Right renal pelvis (tissue), 4 donors: ENCODE measurements at regions not wholly inside any gene's neighbourhood (a gene's known extent, or its start where the extent isn't known, plus 50 kb on each side); places are given as distances from the start of the nearest gene placed in this dataset.
"Not testable (repeated sequence)": the region's sequence is repeated elsewhere in the genome, so short reads cannot be mapped to it uniquely, and the experiment has no call there.

Experiments
- DNase-seq, 4 donors: peaks; one replicate each; pipeline ENCODE4 v3.0.0-alpha.2; 2013; ENCODE audit warnings: low read depth in 4 of 4, low spot score in 3 of 4, missing footprints in 1 of 4

DNA sequence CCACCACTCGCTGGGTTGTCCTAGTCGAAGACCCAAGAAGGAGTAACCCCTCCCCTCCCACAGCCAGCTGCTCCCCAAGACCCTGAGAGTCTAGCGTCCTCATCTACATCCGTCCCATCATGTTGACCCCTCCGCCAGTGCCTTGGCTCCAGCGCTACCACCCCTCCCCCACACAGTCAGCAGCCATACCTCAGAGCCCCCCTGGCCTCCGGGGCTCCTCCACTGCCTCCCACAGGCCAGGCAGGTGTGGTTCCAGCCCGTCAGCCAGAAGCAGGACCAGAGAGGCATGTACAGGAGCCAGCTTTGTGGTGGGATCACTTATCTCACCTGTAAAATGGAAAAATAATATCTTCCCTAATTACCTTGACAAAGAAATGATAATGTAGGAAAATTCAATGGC is 51.5 kb upstream of the PHF21B start:
- no peak for DNase-seq

DNA sequence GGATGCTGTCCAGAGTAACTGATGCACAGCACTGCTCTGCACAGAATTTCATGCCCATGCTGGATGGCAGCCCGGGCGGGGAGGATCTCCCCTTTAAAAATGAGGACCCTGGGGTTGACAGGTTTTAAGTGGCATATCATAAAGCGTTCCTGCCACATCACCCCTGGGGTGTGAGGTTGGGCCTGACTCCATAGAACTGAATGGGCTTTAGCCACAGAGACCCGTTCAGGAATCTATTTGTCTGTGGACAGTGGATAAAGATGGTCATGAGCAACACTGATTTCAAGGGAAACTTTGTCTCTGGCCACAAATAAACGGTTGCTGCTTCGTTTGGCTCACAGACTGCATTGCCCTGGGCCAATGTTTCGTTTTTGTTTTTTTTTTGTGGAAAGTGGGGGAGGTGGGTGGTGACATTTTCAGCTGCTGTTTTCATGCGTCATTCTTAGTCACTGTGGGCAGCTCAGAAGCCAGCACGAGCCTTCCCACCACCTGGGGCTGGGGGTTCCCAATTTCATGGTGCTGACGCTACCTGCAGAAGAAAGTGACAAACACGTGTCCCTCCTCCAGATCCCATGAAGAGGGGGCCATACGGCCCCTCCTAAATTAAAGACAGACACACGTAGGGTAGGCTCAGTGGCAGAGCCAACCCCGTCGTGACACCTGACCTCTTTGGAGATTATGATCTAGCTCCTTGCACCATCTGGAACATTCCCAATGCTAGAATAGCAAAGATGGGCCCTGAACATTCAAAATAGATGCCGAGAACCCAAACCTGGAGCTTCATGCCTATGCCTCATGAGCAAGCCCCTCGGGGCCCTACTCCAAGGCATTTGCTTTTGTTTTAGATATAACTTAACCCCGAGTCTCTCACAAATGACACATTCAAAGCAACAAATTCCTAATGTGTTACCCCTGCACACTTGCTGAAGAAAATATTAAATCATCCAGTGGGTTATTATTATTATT is 54.8 kb upstream of the PHF21B start:
- no peak for DNase-seq

DNA sequence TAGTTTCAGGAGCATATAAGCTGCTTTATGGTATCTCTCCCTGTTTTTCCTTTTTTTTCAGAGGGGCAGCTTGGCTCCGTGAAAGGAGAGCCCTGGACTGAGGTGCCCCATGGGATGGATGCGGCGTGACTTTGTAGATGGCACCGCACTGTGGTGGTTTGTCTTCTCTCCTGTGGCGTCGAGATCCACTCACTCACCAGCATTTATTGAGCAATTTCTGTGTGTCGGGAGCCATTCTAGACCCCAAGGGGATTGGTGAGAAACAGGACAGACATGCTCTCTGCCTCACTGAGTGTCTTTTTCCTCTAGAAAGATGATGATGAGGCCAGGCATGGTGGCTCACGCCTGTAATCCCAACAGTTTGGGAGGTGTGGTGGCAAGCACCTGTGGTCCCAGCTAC is 55.9 kb upstream of the PHF21B start:
- DNase-seq: no peak

DNA sequence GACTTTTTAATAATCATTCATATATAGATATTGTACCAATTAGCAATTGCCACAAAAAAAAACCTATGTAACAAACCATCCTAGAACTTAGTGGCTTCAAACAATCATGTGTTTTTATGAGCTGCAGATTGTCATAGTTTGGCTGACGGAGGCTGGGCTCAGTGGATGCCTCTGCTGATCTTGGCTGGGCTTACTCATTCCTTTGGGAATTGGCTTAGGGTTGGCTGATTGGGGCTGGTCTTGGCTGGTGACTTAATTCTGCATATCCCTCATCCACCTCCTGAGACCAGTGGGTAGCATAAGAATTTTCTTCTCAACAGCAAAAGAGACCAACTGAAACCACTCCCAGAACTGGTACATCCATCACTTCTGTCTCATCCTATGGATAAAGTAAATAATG is 57.9 kb upstream of the PHF21B start:
- DNase-seq: no peak

DNA sequence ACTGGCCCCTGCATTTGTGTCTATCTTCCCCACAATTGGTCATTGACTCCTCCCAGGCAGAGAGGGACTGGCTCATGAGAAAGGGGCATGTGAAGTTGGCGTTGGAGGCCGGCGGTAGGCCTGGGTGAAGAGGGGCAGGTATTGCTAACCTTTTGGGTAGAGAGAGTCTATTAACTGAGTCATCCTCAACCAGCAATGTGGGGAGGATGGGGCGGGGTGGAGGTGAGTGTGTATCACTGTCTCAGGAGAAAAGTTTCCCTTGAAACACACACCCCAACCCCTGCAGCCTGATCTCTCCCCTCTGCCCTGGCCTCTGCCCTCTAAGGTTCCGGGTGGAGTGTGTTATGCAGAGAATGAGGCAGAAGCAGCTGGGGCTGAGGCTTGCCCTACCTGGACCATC is 60.1 kb upstream of the PHF21B start:
- no peak for DNase-seq

DNA sequence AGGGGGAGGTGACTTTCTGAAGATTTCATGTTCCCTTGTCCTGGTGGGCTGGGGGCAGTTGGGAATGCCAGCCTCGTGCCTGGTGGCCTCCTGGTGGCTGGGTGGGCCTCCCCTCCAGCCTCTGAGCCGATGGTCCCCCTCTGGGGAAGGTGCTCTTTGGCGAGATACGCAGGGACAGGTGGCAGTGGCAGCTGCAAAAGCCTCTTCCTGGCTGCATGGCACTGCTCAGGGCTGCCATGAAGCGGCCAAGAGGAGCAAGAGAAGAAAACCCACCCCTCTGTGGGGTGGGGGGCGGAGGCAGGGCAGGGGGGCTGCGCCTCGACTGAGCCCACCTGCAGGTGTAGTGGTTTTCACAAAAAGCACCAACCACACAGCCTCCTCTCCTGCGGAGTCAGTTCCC is 61.8 kb upstream of the PHF21B start:
- DNase-seq: no peak

DNA sequence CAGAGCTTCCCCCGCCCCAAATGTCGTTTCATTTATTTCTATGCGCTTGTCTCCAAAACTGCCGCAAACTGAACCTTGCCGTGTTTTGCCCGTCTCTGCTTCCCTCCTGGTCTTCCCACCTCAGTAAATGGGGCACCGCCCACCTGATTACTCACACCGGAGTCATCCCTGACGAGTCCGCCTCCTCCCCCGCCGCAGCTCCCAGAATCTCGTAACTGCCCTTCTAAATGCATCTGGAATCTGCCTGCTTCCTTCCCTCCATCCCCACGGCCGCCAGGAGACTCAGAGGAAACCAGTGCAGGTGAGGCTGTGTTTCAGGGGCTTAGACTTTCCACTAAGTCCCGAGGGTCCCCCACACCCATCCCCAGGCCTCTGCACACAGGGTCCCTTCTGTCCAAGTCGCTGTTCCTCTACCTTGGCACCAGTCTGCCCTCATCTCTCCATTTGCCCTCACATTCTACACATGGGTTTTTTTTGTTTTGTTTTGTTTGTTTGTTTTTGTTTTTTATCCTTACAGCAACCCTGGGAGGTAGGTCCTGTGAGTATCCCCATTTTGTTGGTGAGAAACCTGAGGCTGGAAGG is 62.6 kb upstream of the PHF21B start:
- DNase-seq: no peak

DNA sequence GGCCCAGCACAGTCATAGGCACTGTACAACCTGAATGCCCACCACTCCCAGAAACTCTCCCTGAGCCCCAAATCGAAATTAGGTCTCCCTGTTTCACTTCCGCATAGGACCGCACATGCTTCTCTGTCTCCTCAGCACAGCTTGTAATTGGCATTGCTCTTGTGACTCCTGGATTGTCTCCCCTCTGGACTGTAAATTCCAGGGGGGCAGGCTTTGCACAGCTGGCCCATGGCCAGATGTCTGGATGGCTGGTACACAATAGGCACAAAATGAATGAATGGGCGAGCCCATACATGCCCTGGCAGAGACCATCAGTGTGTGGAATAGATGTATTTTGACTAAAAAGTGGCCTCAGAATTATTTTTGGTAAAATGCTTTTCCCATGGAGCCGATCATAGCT is 63.3 kb upstream of the PHF21B start:
- DNase-seq: no peak

DNA sequence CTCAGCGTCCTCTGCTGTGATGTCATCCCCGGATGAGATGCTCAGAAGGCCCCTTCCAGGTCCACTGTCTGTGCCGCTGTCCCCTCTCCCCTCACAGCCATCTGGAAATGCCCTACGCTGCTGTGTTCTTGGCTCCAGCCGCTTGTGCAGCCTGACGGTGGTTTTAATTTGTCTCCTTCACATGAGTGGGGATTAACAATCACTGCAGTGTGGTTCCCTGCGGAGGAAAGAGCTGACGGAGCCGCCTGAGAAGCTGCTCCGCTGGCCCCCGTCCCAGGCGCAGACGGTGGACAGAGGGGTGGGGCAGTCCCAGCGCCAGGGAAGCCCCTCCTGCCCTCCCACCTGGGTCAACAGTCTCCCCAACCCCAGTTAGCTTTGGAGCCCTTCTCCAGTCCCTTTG is 67.5 kb upstream of the PHF21B start:
- no peak for DNase-seq

DNA sequence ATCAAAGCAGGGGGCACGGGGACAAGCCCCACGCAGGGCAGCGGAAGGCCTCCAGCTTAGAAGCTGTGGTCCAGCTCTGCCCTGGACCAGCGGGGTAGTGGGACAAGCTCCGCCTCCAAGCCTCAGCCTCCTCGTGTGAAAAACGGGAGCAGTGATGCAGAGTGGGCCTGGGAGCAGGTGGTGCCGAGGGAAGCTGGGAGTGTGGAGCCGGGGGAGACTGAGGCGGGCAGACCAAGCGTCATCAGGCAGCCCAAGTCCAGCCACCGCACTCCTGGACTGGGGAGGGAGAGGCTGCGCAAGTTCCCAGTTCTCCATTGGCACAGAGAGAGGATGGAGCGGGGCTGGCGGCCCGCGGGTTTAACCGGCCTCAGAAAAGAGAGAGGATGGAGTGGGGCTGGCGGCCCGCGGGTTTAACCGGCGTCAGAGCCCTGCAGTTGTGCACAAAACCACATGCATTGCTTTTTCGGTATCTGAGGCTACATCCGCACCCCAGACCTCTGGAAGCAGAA is 68.1 kb upstream of the PHF21B start:
- DNase-seq: no peak

DNA sequence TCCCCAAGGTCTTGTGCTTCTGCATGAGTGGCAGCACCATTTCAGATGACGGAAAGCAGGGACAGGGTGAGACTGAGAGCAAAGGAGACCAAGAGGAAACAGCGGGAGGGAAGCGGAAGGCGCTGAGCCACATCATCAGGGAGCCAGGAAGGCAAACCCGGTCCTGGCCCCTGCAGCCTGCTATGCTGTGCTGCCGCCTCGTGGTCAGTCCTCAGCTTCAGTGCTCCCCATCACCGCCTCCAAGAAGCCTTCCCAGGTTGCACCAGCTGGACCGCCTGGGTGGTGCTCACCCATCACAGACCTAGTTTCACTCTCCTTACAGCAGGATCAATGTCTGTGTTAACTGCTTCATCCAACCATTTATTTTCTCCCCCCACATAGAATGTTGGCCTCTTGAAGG is 73.0 kb upstream of the PHF21B start:
- no peak for DNase-seq

DNA sequence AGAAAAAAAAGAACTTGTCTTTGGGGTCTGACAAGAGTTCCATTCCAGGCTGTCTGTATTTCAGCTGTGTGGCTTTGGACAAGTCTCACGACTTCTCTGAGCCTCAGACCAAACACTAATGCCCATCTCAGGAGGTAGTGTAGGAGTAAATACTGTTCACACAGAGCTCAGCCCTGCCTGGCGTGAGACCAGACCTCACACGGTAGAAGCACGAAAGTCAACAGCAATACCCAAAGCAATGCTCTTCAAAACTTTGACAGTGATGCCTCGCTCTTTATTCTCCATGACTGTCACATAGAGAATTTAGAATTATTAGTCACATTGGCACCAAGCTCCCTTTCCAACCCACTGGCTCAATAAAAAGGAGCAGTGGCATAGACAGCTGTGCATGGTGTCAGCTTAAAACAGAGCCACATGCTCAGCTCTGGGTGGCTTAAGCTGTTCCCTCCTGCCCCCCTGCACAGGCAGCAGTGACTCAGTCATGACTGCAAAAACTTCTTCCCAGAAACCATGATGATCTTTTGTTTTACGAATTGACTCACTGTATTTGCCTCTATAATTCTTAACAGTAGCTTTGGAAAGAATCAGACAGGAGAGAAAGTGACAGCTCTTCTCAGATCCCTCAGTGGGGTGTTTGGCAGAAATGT is 74.0 kb upstream of the PHF21B start:
- no peak for DNase-seq

DNA sequence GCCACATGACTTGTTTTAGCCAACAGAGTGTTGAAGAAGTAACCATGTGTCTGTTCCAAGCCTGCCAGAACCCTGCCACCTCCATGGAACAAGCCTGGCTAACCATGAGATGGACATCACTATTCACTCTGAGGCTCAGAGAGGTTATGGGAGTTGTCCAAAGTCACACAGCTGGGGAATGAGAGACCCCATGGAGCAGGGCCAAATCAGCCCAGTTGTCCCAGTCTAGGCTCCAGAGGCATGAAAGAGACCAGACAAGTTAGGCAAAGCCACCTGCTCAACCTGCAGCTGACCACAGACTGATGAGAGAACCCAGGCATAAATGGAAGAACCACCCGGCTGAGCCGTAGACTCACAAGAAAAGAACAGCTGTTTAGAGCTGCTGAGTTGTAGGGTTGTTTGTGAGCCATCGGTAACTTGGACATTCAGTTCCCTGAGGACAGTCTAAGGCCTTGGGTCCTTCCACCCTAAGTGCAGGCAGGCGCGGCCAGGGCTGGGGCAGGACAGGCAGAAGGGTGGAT is 74.7 kb upstream of the PHF21B start:
- DNase-seq: no peak

DNA sequence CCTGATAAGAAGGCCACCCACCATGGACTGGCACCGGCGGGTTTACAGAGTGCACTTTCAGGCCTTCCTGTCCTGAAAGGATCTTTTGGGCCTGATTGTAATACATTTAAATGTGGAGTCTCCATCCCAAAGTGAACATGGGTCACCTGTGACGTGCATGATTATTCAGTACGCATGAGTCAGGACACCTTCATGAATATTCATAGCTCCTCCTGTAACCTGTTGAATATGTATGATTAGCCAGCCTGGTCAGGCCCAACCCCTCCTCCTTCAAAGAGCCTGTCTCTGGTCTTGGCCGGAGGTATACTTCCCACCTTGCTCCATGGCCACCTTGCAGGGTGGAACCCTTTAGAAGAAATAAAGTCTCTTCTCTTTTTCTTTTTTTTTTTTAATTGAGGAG is 75.9 kb upstream of the NUP50 start:
- DNase-seq: no peak

DNA sequence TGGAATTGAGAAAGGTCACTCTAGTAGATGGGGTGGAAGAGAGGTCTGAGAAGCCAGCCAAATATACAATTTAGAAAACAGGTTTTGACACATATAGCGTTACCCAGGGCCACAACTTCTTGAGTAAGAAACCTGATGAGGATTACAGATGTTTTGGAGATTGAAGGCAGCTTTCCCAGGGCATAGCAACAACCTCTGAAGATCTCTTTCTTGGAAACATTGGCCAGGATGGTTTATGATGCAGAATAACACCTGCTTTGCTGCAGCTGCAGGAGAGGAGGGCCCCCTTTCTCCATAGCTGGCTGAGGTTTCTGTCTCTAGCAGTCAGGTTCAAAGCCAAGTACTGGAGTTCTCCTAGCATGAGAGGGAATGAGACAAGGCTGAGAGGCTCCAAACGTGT is 75.1 kb upstream of the NUP50 start:
- no peak for DNase-seq

DNA sequence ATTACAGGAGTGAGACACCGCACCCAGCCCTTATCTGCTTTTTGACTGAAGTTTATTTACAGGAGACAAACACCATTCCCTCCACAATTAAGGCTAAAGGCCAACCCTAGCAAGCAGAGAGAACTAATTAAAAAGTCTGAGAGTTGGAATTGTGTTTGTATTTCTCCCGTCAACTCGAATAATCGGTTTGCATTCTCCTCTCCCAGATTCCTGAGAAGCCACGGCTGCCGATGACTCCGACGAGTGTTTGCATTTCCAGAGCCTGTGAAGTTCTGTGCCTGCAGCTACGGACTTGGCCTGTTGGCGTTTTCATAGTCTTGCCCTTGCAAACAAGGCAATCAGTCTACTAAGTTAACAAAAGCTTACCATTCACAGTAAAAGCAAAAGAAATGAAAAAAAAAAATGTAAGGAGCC is 73.2 kb upstream of the NUP50 start:
- DNase-seq: peak in 2 of 4 donors; percentile 19 to 28

DNA sequence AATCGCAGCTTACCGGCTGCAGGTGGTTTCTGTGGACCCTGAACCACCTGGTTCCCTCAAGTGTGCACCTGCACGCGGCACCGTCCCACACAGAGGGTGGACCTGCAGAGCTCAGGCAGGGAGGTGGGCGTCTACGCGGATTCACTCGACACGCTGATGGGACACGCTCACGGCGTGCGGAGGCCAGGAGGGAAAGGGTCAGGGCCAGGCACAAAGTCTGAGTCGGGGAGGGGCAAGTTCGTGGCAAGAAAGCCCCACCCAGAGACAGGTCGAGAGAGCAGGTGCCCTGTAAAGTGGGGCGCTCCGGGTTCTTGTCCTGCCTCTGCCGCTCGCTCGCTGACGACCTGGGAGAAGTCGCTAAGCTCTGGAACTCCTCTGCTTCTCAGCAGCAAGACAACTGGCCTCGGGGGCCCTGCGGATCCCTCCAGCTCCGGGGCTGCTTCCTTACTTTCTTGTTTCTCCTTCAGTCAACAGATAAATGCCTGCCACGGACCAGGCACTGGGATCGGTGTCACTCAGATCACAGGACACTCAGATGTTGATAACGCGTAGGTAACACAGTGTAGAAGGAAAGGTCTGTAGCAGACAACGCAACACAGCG is 72.4 kb upstream of the NUP50 start:
- DNase-seq: no peak

DNA sequence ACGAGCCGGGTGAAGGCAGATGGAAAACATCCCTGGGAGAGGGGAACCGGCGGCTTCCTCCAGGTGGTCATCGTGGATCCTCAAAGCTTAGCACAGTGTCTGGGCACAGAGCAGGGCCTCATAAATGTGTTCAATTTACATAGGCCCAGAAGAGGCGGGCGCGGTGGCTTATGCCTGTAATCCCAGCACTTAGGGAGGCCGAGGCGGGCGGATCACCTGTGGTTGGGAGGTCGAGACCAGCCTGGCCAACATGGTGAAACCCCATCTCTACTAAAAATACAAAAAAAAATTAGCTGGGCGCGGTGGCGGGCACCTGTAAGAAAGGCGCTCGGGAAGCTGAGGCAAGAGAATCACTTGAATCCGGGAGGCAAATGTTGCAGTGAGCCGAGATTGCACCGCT is 71.8 kb upstream of the NUP50 start:
- DNase-seq: not testable (repeated sequence)

DNA sequence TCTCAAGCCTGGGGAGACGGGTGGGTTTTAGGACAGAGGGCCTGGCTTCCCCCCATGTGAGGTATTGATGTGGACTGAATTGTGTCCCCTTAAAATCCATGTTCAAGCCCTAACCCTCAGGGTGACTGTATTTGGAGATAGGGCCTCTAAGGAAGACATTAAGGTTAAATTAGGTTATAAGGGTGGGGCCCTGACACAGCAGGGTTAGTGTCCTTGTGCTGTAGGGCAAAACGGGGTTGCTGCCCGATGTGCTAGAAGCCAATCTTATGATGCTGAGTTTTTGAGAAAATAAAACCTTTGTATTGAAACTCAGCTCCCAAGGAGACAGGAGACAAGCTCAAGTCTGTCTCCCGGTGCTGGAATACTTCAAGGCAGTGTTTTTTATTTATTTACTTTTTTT is 71.1 kb upstream of the NUP50 start:
- no peak for DNase-seq

DNA sequence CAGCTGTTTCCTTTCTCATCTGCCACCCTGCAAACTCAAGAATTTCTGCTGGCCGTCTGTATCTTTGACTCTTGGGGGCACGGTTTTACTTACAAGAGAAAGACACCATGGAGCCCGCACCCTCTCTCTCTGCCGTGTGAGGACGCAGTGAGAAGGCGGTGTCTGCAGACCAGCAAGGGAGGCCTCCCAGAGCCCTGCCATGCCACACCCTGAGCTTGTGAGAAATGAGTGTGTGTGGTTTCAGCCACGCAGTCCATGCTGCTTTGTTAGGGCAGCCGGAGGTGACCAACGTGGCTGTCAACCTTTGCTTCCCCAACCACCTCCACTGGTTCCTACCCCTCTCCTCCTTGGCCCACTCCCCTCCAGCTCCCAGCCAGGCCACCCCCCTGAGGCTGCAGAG is 70.1 kb upstream of the NUP50 start:
- DNase-seq: no peak
